Testis (tissue), 2 donors: ENCODE measurements at regions not wholly inside any gene's neighbourhood (a gene's known extent, or its start where the extent isn't known, plus 50 kb on each side); places are given as distances from the start of the nearest gene placed in this dataset.

ENCODE experiments used
- POLR2A ChIP-seq: fragments of 450-650 bp; IDR thresholded peaks from one replicate; pipeline ENCODE4 v1.6.1; 2017; ENCODE audit warnings: antibody characterized with exemption, mild to moderate bottlenecking, moderate library complexity
- TF ChIP-seq, protein P1 (sequence below), 3 experiments: fragments of 450-650 bp in 2 of 3; fragments of 200-600 bp in 1 of 3; sonication (generic) in 1 of 3; IDR thresholded peaks; one replicate each; pipeline ENCODE4 v1.5.1; 2016 to 2019; ENCODE audit warnings: antibody characterized with exemption in 3 of 3, mild to moderate bottlenecking in 2 of 3, moderate library complexity in 1 of 3

DNA sequence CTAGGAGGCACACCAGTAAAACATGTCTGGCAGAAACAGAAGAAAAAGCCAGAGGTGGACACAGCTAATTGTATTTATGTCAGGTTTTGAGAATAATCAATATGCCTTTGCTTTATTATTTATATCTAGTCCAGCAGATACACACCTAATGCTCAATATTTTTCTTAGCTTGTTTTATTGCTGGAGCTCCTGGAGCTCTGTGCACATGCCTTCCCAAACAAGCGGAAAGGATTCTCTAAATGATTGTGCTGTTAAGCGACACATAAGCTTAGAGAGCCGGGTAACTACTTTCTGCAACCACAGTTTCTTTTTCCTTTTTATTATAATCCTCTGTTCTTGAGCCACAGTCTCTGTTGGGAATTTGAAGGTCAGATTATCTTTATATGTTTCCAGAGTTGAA is 177.3 kb upstream of the ST6GAL2 start:
- TF ChIP-seq, protein P1, sequence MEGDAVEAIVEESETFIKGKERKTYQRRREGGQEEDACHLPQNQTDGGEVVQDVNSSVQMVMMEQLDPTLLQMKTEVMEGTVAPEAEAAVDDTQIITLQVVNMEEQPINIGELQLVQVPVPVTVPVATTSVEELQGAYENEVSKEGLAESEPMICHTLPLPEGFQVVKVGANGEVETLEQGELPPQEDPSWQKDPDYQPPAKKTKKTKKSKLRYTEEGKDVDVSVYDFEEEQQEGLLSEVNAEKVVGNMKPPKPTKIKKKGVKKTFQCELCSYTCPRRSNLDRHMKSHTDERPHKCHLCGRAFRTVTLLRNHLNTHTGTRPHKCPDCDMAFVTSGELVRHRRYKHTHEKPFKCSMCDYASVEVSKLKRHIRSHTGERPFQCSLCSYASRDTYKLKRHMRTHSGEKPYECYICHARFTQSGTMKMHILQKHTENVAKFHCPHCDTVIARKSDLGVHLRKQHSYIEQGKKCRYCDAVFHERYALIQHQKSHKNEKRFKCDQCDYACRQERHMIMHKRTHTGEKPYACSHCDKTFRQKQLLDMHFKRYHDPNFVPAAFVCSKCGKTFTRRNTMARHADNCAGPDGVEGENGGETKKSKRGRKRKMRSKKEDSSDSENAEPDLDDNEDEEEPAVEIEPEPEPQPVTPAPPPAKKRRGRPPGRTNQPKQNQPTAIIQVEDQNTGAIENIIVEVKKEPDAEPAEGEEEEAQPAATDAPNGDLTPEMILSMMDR (IDR thresholded peaks at IDR 0.05), result no peak
- no peak for TF ChIP-seq POLR2A
